IMR-90 (cell line): ENCODE measurements at regions not wholly inside any gene's neighbourhood (a gene's known extent, or its start where the extent isn't known, plus 50 kb on each side); places are given as distances from the start of the nearest gene placed in this dataset.

ENCODE experiments used
- CTCF ChIP-seq: conservative IDR thresholded peaks from 2 replicates; pipeline ENCODE4 v1.5.1; 2012; ENCODE audit warnings: mild to moderate bottlenecking, low read depth, low read length, improper control_type of control experiment
- ELK1 ChIP-seq: fragments of 150-350 bp; IDR thresholded peaks from 2 replicates; pipeline ENCODE4 v1.6.1; 2016; ENCODE audit warnings: low read depth, mild to moderate bottlenecking, low read length, moderate library complexity, borderline replicate concordance
- POLR2A ChIP-seq: IDR thresholded peaks from 2 replicates; pipeline ENCODE4 v1.6.1; 2012; ENCODE audit warnings: mild to moderate bottlenecking, low read depth, low read length
- RAD21 ChIP-seq: IDR thresholded peaks from 2 replicates; pipeline ENCODE4 v1.6.1; 2012; ENCODE audit warnings: low read length, improper control_type of control experiment

- no peak for TF ChIP-seq CTCF
- no peak for TF ChIP-seq POLR2A
- TF ChIP-seq ELK1, result no peak
- TF ChIP-seq RAD21, result no peak
Measured at GRCh38 chr2:52732849-52733395, 1034.7 kb upstream of the CHAC2 start.
